GM12892 (cell line): ENCODE measurements at regions not wholly inside any gene's neighbourhood (a gene's known extent, or its start where the extent isn't known, plus 50 kb on each side); places are given as distances from the start of the nearest gene placed in this dataset.

ENCODE experiments used
- POLR2A ChIP-seq: IDR thresholded peaks from 2 replicates; pipeline ENCODE4 v1.6.1; 2011; ENCODE audit warnings: low read depth, low read length, control low read depth
- POLR2AphosphoS5 ChIP-seq: IDR thresholded peaks from 2 replicates; pipeline ENCODE4 v1.6.1; 2011; ENCODE audit warnings: low read depth, low read length, control low read depth
- TAF1 ChIP-seq: IDR thresholded peaks from 2 replicates; pipeline ENCODE4 v1.6.1; 2011; ENCODE audit warnings: low read depth, mild to moderate bottlenecking, control low read depth, low read length, borderline replicate concordance

DNA sequence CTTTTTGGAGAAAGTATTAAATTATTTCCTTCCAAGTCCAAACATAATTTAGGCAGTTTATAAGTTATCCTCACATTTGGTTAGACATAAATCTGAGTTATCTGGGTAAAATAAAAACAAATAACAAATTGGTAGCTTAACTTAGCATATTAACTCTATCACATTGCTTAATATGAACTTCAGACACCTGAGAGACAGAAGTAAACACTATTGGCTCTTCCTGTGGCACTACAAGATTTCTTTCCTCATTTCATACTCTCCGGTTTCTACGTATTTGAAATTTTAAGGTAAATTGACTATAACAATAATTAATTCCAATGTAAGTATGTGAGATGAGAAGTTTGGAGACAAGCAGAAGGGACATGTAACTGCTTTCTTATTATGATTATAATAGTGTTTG, 106.8 kb downstream of the TRMT11 start:
- TF ChIP-seq POLR2AphosphoS5 (no peak), POLR2A (no peak), TAF1 (no peak)
